HG02678 (cell line): ENCODE measurements at regions not wholly inside any gene's neighbourhood (a gene's known extent, or its start where the extent isn't known, plus 50 kb on each side); places are given as distances from the start of the nearest gene placed in this dataset.

ENCODE experiments used
- ATAC-seq: cut with Tn5 transposase; IDR thresholded peaks from one replicate; pipeline ENCODE4 v1.9.1; 2021; ENCODE audit warnings: mild to moderate bottlenecking, moderate library complexity; ENCODE audit not compliant: unreplicated experiment

DNA sequence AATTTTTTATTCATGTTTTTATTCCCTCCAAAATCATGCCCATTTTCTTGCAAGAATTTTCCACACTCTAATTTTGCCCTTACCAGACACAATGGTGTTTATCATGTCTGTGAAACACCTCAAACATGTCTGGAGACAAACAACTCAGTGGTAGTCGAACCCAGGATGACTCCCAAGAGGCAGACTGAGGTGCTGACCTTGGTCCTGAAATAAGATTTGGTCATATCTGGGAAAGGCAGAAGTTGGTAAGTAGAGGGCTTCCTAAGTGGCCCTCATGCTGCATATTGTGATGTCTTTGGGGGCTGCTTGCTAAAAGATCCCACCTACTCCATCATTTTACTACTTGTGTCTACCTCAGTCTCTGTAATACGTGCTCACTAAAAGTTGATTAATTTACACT lies 369.4 kb upstream of the ISX start:
- ATAC-seq = no peak

DNA sequence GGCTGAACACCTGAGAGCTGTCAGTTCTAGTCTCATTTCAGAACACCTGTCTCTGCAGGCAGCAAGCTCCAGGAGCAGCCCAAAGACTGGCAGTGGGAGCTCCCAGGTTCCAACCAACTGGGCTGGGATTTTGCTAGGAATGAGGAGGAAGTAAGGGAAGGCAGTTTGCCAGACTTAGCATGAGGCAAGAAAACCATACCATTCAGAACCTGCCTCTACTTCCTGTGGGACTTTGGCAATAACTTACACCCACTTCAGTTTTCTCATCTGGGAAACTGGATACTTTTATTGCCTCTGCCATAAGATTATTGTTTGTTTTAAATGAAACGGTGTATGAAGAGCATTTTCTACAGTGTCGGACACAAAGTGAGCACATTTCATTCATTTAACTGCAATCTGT lies 363.7 kb upstream of the ISX start:
- no peak for ATAC-seq

DNA sequence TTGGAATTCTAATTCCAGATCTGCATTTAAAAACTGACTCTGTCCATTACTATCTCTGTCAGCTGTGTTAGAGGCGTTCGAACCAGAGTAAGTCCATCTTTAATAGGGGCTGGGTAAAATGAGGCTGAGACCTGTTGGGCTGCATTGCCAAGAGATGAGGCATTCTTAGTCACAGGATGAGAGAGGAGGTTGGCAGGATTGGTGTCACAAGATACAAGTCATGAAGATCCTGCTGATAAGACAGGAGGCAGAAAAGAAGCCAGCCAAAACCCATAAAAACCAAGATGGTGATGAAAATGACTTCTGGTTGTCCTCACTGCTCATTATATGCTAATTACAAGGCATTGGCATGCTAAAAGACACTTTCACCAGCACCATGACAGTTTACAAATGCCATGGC lies 356.3 kb upstream of the ISX start:
- no peak for ATAC-seq

DNA sequence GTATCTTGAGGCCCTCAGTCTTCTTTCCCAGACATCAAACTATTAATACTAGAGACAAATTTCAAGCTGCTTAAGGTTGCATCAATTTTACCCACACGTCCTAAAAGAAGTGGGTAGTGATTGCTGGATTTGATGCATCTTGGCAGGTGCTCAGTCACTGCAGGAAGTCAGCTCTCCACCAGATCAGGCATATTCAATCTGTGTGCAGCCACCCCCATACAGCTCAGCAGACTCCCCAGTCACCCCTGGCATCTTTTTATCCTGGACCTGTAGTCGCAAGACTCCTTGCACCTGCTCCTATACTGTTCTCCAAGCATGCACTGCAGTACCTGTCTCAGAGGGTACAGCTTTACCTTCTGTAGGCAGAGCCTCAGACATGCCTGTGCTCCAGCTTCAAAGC lies 343.1 kb upstream of the ISX start:
- no peak for ATAC-seq

DNA sequence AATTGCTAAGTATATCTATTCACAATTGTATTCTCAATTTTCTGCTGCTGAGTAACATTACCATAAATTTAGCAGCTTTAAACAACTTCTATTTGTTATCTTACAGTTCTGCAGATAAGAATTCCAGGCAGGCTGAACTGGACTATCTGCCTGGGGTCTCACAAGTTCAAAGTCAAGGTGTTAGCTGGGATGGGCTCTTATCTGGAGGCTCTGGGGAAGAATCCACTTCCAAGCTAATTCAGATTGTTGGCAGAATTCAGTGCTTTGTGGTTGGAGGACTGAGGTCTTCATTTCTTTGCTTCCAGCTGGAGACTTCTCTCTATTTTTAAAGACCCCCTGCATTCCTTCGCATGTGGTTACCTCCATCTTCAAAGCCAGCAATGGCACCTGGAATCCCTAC lies 329.9 kb upstream of the ISX start:
- no peak for ATAC-seq

DNA sequence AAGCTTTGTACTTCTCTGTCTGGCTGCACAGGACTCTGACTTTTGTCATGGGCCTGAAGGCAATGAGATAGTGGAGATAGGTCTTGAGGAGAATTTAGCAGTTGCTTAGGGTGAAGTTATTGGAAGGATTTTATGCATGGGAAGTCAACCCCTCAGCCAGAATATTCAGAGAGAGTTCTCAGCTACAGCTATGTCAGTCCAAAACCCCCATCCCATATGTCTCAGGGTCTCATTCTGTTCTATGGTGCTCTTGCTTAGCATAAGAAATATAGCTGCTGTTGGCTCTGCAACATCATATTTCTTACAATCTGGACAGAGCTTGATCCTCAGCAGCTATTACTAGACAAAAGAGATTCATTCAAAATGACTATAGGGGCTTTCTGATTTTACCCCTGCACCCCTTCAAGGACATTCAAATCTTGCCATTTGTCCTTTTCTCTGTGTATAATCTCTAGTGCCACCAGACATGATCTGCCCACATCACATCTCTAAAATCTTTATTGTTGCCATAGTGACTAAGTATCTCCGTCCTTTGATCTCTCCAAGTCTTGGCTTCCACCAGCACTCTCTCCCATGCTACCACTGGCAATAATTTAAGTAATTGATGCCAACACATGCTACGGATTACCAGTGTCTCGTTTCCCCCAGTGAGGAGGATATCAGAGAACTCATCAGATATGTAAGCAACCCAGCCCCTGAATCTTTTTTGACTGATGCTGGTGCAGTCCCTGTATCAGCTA lies 327.1 kb upstream of the ISX start:
- no peak for ATAC-seq

DNA sequence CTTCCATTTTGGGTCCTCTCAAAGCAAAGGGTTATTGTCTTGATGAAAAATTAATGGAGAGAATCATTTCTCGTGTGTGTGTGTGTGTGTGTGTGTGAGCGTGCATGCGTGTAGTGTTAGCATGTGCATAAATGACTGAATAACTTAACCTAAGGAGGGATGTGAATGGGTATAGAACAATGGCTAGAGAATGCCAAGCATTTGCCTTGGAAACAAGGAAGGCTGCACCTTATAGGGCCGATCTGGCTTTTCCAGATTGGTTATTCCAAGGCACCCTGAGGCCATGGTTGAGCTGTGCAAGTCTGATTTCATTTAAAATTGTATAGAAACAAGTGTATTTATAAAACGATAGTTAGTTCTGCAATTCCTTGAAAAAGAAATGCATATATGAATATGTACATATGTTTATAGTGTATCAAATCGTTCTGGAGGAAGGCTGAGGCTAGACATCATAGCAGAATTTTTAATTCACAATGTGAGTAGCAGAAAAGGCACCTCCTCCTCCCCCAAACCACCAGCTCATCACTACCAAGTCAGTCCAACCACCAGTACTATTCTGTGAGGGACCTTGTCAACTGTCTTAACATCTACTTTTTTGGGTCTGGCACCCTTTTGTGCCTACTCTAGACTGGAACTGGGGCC lies 322.7 kb upstream of the ISX start:
- ATAC-seq = no peak

DNA sequence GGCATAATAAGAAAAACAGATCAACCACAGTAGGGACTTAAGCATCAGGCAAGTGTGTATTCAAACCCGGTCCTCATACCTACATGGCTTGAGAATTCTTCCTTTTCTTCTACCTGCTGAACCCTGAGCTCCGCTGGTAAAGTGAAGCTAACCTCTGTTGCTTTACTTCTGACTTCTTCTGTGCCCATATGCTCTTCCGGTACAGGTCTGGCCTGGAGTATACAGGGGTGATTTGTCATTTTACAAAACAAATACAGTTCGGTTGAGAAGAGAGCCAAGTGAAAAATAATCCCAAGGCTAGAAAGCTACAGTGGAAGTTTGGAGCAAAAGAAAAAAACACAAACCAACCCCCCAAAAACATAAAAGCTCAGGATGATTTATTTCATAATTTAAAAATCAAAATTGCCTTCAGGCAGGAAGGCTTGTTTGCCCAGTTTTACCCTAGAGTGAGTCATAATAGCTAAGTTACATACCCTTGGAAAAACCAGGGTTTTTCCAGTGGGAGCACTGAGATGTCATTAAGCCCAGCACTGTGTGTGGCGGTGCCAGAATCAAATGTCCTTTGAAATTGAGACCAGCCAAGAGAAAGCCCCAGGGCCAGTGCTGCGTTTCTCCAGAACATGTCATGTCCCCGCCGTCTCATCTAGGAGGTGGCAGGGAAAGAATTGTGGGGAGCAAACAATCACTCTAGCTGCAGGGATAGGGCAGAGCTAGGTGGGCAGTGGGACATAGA lies 305.5 kb upstream of the ISX start:
- no peak for ATAC-seq

DNA sequence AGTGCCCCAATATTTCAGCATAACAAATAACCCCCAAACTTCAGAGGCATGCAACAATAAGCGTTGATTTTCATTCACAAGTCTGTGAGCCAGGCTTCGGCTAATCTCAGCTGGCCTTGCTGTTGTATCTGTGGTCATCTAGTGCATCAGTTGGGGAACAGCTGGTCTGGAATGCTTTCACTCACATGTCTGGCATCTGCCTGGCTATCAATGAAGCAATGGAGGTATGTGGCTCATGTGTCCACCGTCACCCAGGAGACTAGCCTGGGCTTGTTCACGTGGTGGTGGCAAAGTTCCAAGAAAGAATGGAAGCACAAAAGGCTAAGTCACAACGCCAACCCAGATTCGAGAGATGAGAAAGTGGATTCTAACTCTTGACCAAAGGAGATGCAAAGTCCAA lies 304.8 kb upstream of the ISX start:
- ATAC-seq = no peak

DNA sequence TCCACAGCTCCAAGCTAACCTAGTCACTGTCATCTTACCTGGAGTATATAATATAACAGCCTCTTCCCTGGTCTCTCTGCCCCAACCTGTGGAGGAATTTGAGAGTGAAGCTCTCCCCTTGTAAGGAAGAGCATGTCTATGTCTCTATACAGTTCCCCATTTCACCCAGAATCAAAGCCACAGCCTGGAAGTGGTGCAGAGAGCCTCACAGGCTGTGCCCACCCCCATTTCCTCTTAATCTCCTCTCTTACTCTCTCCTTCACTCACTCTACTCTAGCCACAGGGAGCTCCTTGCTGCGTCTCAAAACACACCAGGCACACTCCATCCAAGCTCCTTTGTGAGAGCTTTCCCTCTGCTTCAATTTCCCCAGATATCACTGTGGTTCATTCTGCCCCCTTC lies 302.5 kb upstream of the ISX start:
- no peak for ATAC-seq

DNA sequence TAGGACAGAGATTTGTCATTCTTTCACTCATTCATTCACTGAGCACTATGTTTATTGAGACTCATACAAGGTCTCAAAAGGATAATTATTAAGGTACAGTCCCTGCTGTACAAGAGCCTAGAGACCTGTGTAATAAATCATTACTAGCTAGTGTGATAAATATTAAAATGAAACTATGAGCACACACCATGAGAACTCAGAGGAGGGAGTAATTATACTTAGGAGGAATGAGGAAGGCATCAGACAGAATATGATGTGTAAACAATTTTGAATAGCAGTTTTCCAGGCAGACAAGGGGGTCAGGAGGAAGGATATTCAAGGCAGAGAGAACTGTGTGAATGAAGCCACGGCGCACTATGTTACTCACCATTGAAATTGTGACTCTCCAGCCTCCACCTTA lies 300.8 kb upstream of the ISX start:
- no peak for ATAC-seq

DNA sequence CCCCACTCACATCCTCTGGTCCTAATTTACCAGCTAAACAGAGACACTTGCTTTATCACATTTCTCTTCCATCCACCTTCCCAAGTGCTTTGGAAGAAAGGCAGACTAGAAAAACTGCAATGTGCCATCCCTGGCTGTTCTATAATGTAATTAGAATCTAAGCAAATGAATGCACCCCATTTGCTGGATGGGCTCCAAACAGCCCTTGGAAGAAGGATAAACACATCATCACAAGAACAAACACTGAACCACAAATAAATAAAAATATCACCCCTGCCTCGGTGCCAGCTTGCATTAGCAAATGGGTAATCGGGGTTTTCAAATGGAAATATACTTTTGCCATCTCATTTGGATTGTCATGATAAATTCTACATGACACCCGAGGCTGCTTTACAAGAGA lies 296.6 kb upstream of the ISX start:
- no peak for ATAC-seq

DNA sequence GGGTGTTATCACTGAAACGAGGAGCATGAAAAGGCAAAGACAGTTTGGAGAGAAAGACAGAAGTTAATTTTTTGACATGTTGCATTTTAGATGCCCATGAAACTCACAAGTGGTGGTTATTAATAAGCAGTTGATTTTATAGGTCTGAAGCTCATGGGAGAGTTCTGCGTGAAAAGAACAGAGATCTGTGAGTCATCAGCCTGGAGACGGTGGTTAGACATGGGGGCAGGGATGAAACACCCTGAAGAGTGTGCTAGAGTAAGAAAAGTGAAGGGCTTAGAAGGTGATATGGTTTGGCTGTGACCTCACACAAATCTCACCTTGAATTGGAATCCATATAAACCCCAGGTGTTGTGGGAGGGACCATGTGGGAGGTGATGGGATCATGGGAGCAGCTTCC lies 289.1 kb upstream of the ISX start:
- no peak for ATAC-seq

DNA sequence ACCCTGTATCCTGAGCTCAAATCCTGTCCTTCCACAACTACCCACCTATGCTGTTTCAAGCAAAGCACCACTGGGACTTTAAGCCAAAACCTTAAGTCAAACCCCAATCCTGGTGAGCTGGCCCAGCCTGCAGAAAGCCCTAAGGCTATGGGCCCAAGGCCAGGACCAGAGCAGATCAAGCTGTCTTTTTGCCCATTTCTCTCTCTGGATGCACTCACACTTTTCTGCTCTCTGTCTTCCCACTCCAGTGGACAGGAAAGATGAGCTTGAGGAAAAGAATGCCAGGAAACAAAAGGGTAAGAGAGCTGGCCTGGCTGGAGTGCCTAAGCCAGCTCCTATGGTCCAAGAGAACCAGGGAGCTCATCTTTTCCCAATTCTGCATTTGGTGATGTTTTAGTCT lies 284.3 kb upstream of the ISX start:
- no peak for ATAC-seq

DNA sequence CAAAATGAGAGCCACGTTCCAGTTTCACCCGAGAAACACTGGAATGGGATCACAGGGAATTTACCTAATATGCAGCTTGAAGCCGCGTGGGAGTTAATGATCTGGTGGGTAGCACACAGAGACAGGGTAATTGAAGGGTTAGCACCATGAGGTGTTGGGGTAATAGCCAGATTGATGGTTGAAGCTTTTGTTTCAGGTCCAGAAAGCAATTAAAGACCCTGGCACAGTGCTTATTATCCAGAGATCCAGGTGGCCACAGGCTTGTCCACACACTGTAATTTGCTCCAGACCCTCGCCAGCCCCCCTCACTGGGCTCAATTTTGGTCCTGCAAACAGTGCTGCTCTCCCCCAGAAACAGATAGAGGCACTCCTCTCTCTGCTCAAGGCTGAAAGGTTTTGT lies 282.5 kb upstream of the ISX start:
- ATAC-seq = no peak

DNA sequence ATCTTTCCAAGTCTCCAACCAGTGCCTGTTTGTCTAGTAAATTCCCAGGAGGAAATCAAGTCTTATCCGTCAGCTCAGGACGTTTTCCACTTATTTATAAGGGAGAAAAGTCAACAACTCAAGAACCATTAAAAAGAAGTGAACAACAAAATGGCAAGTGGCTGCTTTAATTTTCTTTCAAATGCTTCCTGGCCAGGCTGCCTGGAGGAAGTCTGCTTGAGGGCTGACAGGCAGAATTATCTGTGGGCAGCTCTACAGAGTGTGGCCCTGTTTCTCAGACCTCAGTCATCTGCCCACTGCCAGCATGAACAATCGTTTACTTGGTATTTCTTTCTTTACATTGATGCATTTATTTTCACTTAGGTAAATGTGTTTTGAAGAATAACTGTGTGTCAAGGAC lies 281.9 kb upstream of the ISX start:
- no peak for ATAC-seq

DNA sequence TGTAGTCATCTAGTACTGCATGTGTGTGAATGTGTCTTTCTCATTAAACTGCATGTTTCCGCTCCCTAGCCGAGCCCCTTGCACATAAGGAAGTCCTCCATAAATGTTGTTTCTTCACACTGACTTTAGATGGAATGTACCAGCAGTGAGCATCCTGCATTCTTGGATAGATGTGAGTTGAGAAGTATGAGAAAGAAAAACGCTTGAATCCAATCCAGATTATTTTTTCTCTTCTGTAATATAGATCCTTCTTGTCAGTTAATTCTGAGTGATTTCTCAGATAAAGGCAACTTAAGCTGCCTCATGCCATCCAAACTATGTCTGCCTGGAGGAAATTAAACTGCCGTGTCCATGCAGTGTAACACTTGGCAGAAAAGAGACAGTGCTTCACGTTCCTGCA lies 268.1 kb upstream of the ISX start:
- ATAC-seq = no peak

DNA sequence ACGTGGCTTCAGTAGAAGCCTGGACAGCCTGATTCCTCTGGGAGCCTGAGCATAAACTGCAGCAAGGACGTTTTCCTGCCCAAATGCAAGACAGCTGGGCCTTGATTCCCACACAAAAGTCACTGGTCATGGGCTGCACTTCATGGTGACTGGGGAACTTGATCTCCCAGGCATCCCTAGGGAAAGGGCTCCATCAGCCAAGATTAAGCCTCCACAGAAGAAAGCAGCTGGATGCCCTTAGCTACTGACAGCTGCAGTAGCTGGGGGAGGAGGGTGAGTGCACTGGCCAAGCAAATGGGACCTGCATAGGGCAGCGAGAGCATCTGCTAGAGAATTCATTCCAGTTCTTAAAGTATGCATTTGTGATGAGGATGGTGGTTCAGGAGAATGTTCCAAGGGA lies 267.4 kb upstream of the ISX start:
- no peak for ATAC-seq

DNA sequence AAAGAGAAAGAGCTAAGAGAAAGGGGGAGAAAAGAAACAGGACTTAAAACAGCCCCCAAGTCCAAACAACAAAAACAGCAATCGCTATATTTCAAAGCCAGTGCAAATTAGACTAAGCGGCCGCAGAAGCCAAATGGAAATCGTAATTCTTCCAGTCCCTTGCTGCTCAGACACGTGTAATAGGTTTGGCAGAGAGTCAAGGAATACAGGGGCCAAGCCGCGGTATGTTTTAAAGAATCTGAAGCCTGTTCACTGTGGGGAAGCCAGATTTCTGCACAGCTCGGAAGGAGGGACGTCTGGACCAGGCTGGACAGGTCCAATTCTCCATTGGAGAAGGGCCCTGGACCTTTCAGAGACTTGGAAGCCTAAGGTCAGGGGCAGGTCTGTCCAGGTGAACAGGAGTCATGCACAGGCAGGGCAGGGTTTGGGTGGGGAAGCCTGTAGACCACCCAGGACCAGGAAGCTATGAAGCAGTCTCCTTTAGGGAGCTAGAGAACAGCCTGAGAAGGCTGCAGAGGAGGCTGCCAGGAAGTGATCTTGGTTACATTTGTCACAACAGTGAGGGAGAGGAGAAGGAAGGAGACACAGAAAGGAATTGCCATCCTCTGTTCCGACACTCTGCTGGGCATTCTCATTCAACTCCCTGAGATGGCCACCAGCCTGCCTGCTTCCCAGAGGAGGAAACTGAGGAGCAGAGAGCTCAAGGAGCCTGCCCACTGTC lies 265.5 kb upstream of the ISX start:
- ATAC-seq = no peak

DNA sequence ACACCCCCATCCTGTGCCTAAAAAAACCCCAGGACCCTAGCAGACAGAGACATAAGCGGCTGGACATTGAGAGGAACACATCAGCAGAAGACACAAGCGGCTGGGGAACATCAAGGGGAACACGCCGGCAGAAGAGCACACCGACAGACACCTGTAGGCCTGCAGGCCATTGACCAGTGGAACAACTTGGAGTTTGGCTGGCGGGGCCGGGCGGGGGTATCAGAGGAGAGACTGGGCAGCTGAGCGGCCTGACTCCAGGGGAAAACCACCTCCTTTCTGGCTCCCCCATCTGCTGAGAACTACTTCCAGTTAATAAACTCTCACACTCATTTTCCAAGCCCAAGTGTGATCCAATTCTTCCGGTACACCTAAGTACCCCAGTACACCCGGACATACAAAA lies 264.7 kb upstream of the ISX start:
- ATAC-seq = no peak

DNA sequence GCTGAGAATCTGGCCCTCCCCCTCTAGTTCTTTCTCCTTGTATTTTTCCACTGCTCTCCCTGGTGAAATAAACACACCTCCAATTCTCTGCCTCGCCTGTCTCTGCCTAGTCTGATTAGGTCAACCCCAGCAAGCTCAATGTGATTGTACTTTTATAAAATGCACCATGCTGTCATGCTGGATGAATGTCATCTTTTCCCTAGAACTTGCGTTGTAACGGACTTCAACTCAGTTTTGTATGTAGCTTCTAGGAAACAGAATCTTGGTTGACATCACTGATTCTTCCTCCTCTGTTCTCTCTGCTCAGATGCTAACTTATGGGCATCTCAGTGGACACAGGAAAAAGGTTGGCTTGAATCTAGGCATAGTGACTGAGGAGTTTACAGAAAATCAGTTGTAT lies 261.9 kb upstream of the ISX start:
- ATAC-seq = no peak

DNA sequence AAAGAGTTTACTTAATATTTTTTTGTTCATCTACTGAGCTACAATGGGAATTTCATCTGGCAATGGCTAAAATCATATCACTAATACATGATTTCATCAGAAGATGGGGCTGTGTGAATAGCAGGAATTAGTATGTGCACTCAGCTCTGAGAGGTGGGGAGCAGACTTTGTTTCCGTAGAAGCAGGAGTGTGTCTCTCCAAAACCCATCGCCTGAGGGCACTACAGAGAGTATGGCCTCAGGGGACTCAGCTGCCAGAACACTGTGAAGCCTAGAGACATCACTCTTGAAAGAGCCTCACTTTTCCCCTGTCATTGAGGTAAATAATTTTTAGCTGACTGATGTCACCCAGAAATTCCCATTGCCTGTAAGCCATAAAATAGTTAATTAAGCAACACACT lies 261.4 kb upstream of the ISX start:
- no peak for ATAC-seq
